ENCODE measurements at regions not wholly inside any gene's neighbourhood (a gene's known extent, or its start where the extent isn't known, plus 50 kb on each side); places are given as distances from the start of the nearest gene placed in this dataset.
A peak's percentile ranks its signal among the peaks of the same experiment; 100 is the strongest.

GRCh38 chr1:244273845-244274619 is 177.7 kb downstream of the ADSS2 start:
- peak; percentile 93 for DNase-seq (ENCODE audit: low read depth)
- TF ChIP-seq CTCF (IDR thresholded peaks at IDR 0.05; ENCODE audit: insufficient read depth, low read depth, low read length) = no peak
- peak overlapping the region; percentile 16 for H3K4me3 ChIP-seq (ENCODE audit: low read depth, low read length)

- TF ChIP-seq CTCF (IDR thresholded peaks at IDR 0.05; ENCODE audit: insufficient read depth, low read depth, low read length) = no peak
- H3K4me3 ChIP-seq (ENCODE audit: low read depth, low read length) = no peak overlapping the region
- peak; percentile 24 for DNase-seq (ENCODE audit: low read depth)
Measured at GRCh38 chr1:244276646-244277045, 175.1 kb downstream of the ADSS2 start.

GRCh38 chr1:244280201-244280600 is 171.5 kb downstream of the ADSS2 start:
- no peak overlapping the region for H3K4me3 ChIP-seq (ENCODE audit: low read depth, low read length)
- peak; percentile 55 for DNase-seq (ENCODE audit: low read depth)
- TF ChIP-seq CTCF (IDR thresholded peaks at IDR 0.05; ENCODE audit: insufficient read depth, low read depth, low read length) = no peak

- no peak for TF ChIP-seq CTCF (IDR thresholded peaks at IDR 0.05; ENCODE audit: insufficient read depth, low read depth, low read length)
- DNase-seq (ENCODE audit: low read depth) = peak; percentile 89
- no peak overlapping the region for H3K4me3 ChIP-seq (ENCODE audit: low read depth, low read length)
Measured at GRCh38 chr1:244280859-244281258, 170.8 kb downstream of the ADSS2 start.

- DNase-seq (ENCODE audit: low read depth) = no peak
- no peak for TF ChIP-seq CTCF (IDR thresholded peaks at IDR 0.05; ENCODE audit: insufficient read depth, low read depth, low read length)
- H3K4me3 ChIP-seq (ENCODE audit: low read depth, low read length) = no peak overlapping the region
Measured at GRCh38 chr1:244283772-244284171, 167.9 kb downstream of the ADSS2 start.

- H3K4me3 ChIP-seq (ENCODE audit: low read depth, low read length) = no peak overlapping the region
- no peak for DNase-seq (ENCODE audit: low read depth)
- TF ChIP-seq CTCF (IDR thresholded peaks at IDR 0.05; ENCODE audit: insufficient read depth, low read depth, low read length) = no peak
Measured at GRCh38 chr1:244284641-244285156, 167.0 kb downstream of the ADSS2 start.

Measured in fibroblast of villous mesenchyme (primary cell).